ENCODE measurements at regions not wholly inside any gene's neighbourhood (a gene's known extent, or its start where the extent isn't known, plus 50 kb on each side); places are given as distances from the start of the nearest gene placed in this dataset.
"Not testable (repeated sequence)": the region's sequence is repeated elsewhere in the genome, so short reads cannot be mapped to it uniquely, and the experiment has no call there.

DNA sequence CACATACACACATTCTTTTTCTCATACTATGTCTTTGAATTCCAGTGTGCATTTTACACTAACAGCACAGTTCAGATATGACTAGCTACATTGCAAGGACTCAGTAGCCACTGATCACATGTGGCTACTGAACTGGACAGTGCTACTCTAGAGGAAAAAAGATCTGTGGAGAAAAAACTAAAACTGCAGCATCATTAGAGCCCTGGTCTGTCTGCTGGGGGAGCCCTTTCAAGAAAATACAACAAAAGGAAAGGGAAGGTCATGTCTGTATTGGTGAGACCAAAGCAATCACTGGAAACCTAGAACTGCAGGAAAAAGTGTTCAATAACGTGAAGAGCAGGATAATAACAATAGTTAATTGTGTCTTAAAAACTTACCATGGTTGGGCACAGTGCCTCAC, 132.3 kb upstream of the JARID2 start:
- no peak for DNase-seq (ENCODE audit: low read depth in 2 of 2)

DNA sequence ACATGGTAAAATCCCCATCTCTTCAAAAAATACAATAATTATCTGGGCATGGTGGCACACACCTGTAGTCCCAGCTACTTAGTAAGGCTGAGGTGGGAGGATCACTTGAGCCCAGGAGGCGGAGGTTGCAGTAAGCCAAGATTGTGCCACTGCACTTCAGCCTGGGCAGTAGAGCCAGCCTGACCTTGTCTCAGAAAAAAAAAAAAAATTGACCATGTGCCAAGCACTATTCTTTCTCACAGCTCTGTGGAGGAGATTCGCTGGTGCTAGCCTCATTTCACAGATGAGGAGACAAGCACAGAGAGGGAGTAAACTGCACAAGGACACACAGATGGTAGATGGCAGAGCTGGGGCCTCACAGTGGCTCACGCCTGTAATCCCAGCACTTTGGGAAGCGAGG, 131.8 kb upstream of the JARID2 start:
- no peak for DNase-seq (ENCODE audit: low read depth in 2 of 2)

DNA sequence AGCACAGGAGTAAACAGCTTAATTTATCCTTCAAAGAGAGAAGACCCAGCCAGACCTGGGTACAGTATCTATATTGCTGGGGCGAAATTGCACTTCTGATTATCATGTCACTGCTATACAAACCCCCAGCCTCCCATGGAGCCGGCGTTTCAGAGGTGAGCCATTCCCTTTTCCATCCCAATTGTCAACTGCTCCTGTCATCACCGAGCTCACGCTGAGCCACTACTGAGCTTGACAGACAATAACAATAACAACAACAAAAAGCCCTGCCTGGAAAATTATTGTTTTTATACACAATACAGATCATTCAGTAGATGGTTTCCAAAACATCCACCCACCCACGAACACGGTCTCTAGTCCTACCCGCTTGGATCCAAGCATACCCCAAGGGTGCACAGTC, 129.0 kb upstream of the JARID2 start:
- DNase-seq (ENCODE audit: low read depth in 2 of 2) = no peak

DNA sequence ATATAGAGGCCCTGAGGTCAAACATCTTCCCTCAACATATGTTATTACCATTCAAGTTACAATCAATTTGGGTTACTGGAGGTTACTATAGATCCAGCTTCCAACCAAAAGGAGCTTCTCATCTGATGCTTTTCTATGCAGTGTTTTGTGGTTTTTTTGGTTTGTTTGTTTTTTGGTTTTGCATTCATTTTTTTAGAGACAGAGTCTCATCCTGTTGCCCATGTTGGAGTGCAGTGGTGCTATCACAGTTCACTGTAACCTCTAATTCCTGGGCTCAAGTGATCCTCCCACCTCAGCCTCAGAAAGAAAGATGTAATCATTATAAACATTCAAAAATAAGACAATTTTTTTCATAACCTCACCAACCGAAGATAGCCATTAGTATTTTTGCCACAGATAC, 124.4 kb upstream of the JARID2 start:
- DNase-seq (ENCODE audit: low read depth in 2 of 2) = no peak

DNA sequence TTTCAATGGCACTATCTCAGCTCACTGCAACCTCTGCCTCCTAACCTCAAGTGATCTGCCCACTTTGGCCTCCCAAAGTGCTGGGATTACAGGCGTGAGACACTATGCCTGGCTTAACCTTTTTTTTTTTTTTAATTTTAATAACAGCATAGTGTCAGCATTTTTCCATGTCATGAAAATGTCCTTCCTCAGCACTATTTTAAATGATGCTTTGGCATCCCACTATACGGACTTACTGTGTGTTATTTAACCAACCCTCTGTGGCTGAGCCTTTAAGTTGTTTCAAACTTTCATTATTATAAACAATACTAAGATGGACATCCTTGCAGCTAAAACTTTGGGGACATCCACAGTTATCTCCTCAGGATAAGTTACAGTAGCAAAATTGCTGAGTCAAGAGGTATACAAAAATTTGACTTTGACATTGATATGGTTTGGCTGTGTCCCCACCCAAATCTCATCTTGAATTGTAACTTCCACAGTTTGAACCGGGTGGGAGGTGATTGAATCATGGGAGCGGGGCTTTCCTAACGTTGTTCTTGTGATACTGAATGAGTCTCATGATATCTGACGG, 123.8 kb upstream of the JARID2 start:
- no peak for DNase-seq (ENCODE audit: low read depth in 2 of 2)

DNA sequence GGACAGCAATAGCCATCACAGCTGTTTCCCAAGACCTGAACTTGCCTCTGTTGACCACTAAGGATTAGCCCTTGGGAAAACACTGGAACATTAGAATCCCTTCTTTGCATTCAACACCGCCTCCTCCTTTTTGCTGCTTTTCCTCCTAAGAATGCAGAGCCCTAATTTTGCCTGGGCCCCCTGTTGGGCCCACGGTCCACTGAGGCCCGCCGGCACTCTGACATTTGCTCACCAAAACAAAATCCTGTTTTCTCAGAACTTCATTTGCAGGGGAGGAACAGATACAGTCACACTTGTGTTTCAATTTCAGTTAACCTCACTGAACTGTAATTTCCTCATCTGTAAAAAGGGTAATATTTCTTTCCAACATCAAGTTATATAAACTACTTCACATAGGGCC, 116.0 kb upstream of the JARID2 start:
- DNase-seq (ENCODE audit: low read depth in 2 of 2) = peak in 1 of 2 donors; percentile 6

DNA sequence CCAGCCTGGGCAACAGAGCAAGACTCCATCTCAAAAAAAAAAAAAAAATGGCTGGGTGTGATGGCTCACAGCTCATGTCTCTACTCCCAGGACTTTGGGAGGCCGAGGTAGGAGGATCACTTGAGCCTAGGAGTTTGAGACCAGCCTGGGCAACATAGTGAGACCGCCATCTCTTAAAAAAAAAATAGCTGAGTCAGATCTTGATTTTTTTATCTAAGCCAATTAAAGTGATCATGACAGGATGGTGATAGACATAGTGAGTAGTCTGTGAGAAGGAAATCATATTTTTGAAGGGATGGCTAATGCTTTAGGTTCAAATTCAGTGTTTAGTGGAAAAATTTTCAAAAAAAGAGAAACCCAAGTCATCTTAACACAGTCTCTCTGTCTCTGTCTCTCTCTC, 114.6 kb upstream of the JARID2 start:
- DNase-seq (ENCODE audit: low read depth in 2 of 2) = no peak

DNA sequence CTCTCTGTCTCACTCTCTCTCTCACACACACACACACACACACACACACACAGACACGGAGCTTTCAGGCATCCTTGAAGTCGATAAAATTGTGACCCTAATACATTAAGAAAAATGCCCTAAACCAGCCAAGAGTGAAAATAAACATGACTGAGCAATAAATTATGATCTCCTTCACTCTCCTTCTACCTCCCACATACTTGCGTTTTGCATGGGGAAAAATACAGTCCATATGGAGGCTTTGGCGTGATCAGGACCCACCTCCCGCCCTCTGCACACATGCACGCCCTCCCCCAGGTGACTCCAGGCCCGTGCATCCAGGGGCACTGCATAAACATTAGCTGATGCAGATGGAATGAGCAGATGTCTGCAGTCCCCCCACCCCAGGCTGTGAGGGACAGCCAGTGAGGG, 114.2 kb upstream of the JARID2 start:
- no peak for DNase-seq (ENCODE audit: low read depth in 2 of 2)

DNA sequence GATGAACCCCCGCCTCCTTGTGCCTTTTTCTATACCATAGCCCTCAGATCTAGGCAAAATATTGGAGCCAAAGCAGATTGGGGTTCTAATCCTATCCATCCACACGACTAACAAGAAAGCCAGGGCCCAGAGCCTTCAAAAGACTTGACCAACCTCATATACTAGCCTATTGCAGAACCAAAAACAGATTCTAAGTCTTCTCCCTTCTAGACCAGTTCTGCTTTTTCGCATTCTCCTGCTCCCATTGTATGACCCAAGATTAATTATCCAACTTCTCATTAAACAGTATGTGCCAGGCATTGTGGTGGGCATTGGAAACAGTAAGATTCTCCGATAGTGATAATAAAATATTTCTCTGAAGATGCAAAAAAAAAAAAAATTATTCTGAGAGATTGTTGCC, 113.7 kb upstream of the JARID2 start:
- DNase-seq (ENCODE audit: low read depth in 2 of 2) = no peak

DNA sequence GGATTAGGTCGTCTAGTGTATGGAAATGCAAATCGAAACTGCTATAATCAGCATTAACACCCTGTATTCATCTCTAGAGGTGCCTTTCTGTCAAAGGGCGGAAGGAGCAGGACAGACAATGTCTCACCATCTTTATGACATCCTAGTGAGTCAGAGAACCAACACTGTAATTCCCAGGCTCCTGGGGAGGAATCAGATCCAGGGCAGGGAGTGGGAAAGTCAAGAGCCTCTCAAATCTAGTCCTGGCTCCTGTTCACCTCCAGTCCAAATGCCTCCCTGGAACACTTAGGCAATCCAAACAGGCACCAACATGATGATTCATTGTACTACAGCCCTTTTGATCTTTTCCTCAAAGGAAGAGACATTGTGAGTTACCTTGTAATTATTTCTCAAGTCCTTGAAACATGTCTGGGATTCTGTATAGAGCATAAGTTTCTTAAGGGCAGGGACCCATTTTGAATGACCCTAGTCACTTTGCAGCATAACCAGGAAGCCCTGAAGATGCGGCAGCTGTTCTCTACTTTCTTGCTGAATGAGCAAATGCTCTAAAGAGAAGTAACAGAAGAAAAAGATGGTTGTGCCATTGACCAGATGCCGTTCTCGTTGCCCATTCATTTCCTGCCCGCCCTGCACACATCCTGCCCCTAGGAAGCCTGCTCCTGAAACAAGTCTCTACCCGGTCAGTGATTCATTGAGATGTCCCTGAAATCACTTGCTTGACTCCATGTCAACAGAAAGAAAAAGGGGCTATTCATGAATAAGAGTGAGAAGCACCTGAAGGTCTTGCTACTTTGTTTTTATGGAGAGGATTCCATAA, 112.8 kb upstream of the JARID2 start:
- no peak for DNase-seq (ENCODE audit: low read depth in 2 of 2)

DNA sequence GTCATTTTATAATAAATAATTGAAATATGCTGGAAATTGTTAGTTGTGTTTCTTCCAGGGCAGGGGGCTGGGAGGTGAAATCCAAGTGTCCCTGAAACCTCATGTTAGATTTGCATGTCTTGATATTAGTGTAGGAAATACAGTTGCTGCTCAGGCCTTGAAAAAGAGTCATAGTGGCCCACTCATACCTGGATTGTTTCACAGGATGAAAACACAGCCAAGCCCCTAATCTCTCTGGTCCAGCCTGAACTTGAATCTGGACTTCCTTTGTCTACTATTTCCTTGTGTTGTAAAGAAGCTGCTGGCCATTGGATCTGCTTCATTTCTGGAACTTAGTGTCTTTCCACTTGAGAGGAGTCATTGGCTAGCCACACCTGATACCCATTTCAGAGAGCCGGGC, 108.8 kb upstream of the JARID2 start:
- no peak for DNase-seq (ENCODE audit: low read depth in 2 of 2)

DNA sequence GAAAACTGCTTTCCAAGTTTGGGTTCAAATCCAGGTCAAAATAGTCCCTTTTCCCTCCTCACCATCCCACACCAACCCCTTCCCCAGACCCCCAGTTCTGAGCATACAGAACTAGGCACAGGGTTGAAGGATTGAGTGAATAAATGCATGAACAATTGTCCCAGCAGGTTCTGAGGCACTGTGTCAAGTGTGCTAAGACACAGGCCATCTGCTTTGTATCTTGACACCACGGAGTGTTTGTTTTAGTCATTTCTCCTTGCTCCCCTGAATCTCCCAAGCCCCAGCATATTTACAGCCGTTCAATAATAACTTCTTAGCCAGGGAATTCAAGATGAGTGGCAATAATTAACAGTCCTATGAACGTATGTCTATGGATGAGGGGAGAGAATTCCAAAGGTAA, 102.8 kb upstream of the JARID2 start:
- no peak for DNase-seq (ENCODE audit: low read depth in 2 of 2)

DNA sequence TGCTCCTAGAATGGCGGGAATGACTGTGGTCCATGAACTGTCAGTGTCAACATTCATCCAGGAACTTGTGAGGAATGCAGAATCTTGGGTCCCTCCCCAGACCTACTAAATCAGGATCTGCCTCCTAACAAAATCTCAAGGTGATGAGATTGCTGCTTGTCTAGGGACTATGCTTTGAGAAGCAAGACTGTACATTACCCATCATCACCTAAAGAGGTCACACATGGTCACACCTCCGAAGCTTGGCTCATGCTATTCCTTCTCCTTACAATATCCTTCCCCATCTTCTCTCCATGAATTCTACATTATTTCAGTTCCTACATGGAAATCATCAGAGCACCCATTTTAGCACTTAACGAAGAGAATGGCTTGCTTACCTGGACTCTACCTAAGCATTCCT, 102.3 kb upstream of the JARID2 start:
- no peak for DNase-seq (ENCODE audit: low read depth in 2 of 2)

DNA sequence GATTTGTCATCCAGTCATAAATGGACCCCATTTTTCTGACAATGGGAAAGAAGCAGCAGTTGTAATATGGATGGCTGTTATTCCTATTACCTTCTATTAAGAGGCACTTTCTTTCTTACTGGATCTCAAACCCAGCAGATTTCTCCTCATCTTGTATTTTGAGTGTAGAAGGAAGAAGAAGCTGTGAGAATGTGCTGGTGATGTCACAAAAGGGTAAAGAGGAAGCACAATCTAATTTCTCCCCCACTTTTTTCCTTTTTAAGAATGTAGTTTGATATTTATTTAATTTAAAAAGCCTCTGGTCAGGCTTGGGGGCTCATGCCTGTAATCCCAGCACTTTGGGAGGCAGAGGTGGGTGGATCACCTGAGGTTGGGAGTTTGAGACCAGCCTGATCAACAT, 100.0 kb upstream of the JARID2 start:
- no peak for DNase-seq (ENCODE audit: low read depth in 2 of 2)

DNA sequence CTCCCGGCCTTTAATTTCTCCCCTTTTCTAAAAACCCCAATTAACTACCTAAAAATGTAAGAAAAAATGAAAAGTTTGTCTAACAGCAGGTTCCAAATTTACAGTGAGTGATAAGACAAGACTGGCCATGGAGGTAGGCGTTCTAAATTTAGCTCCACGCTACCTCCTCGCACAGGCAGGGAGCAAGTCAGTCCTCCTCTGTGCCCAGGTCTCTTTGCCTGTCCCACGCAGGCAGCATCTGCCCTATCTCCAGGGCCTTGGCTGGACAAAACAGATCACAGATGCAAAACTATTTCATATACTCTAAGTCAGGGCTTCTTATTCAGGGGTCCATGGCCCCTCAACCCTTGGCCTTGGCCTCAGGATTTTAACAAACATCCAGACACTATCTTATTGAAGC, 98.0 kb upstream of the JARID2 start:
- DNase-seq (ENCODE audit: low read depth in 2 of 2) = no peak

DNA sequence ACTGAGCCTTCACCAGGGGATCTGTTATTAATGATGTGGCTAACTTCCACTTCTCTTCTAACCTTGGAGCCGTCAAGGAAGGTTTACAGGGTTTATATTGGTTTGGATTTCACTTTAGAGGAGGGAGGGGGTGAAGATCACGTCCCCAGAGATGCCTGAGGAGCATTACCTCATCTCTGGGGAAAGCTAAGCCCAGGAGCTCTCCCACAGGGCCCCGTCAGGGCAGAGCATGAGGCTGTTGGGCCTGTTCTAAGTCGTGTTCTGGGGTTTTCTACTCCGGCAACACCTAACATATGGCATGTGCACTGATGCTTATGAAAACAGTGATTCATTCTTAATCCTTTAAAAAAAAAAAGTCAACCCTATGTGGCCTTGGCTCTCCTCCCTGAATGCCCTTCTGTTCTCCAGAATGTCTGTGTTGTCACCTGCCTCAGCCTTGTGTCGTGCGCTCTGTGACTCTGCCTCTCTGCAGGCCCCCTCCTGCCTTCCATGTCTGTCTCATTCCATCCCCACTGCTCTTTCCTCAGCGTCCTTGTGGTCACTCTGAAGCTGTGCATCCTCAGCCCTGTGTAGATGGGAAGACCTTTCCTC, 97.4 kb upstream of the JARID2 start:
- DNase-seq (ENCODE audit: low read depth in 2 of 2) = no peak

DNA sequence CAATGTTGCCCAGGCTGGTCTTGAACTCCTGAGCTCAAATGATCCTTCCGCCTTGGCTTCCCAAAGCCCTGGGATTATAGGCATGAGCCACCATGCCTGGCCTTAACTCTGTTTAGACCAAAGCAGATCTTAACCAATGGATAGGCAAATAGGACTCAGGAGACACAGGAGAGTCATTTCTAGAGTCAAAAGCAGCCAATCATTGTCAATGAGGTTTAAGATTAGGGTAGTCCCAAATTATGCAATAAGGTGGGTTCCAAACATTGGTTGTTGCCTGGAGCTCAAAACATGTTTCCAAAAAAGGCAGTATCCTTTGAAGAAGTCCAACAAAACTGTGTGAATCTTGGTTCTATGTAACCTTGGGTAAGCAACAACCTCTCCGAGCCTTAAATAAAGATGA, 95.7 kb upstream of the JARID2 start:
- no peak for DNase-seq (ENCODE audit: low read depth in 2 of 2)

DNA sequence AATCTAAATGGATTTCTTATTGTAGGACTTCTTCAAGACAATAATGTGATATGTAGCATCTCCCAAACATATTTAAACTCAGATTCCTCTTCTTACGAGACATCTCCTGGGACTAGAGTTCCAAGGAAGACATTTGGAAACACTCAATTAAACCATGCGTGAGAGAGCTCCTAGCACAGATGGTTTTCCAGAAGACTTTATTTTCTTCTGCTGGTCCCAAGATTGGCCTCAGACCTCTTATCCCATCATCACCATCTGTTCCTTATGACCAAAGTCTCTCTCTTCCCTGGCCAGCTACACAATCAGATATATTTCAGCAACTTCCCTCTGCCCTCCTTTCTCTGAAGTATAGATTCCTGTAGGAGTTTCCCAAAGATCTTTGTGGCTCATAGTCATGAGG, 93.2 kb upstream of the JARID2 start:
- DNase-seq (ENCODE audit: low read depth in 2 of 2) = no peak

DNA sequence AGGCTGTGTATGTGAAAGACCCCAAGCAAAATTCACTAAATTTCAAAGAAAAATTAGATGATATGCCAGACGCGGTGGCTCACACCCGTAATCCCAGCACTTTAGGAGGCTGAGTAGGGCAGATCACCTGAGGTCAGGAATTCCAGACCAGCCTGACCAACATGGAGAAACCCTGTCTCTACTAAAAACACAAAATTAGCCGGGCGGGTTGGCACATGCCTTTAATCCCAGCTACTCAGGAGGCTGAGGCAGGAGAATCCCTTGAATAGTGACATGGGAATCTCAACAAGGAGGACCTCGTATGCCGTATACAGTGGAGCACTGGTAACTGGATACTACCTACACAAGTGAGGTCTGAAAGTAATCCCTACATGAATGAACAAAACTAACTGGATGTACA, 92.7 kb upstream of the JARID2 start:
- DNase-seq (ENCODE audit: low read depth in 2 of 2) = no peak

DNA sequence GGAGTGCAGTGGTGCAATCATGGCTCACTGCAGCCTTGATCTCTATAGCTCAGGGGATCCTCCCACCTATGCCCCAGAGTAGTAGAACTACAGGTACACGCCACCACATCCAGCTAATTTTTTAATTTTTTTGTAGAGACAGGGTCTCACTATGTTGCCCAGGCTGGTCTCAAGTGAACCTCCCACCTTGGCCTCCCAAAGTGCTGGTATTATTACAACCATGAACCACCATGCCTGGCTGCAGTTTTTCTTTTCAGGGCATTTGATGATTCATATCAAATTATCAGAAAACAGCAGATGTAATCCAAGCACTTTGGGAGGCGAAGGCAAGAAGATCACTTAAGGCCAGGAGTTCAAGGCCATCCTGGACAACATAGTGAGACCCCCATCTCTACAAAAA, 88.4 kb upstream of the JARID2 start:
- DNase-seq (ENCODE audit: low read depth in 2 of 2) = no peak

DNA sequence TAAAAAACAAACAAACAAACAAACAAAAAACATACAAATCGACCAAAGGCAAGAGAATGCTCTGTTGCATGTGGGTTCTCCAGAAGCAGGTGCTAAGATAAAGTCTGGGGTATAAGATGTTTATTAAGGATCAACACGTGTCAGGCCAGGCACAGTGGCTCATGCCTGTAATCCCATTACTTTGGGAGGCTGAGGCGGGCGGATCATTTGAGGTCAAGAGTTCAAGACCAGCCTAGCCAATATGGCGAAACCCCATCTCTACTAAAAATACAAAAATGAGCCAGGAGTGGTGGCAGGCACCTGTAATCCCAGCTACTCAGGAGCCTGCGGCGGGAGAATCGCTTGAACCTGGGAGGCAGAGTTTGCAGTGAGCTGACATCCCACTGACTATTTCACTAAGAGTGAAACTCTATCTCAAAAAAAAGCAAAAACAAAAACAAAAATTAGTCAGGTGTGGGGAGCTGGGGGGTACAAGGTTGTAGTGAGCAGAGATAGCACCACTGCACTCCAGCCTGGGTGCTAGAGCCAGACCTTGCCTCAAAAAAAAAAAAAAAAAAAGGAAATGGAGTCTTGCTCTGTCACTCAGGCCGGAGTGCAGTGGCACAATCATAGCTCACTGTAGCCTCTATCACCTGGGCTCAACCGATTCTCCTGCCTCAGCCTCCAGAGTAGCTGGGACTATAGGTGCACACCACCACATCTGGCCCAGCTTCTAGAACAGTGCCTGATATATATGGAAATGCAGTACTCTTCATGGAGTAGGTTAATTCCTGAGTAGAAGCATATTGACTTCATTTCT, 86.8 kb upstream of the JARID2 start:
- no peak for DNase-seq (ENCODE audit: low read depth in 2 of 2)

DNA sequence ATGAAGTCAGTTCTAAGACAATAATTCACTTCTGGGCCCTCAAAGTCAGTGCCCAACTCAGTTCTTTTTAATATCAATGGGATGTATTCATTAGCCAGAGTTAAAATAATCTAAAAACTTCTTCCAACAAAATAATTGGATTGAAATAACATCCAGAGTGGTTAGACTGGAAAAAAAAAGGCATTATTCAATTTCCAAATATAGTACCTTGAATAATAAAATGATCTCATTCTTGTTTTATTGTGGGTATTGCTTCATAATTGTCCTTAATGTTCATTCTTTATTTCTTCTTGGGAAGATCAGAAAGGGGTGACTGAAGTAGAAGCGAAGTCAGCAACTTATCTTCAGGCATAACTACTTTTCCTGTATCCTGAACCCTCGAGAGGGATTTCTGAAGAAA, 85.1 kb upstream of the JARID2 start:
- no peak for DNase-seq (ENCODE audit: low read depth in 2 of 2)

DNA sequence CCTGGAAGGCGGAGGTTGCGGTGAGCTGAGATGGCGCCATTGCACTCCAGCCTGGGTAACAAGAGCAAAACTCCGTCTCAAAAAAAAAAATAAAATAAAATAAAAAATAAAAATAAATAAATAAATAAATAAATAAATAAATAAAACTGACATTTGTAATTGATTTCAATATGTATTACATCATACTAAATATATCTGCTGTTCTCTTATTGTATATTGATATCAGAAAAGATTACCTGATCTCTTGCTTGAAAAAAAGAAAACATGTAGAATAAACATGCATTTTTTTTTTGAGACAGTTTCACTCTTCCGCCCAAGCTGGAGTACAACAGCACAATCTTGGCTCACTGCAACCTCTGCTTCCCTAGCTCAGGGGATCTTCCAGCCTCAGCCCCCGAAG, 81.0 kb upstream of the JARID2 start:
- not testable (repeated sequence) for DNase-seq (ENCODE audit: low read depth in 2 of 2)

Measured in stimulated activated CD8-positive, alpha-beta memory T cell treated with anti-CD3 and anti-CD28 coated beads, Interleukin-15, amount 100 ng/mL, for 48 hours (primary cell).